Neural progenitor cell (in vitro differentiated cells): ENCODE measurements at regions not wholly inside any gene's neighbourhood (a gene's known extent, or its start where the extent isn't known, plus 50 kb on each side); places are given as distances from the start of the nearest gene placed in this dataset.

Source experiments
- DNase-seq: peaks from one replicate; pipeline ENCODE4 v3.0.0-alpha.2; 2016; ENCODE audit warnings: low spot score
- H2AFZ ChIP-seq: fragments of 200-600 bp; sonication (generic); replicated peaks from 2 replicates; pipeline ENCODE4 v1.6.1; 2016; ENCODE audit warnings: antibody characterized with exemption
- H3F3A ChIP-seq: fragments of 200-600 bp; sonication (generic); 2 replicates; pipeline ENCODE4 v1.6.1; 2016; ENCODE audit warnings: antibody characterized with exemption, low read depth
- H3K27ac ChIP-seq: fragments of 200-600 bp; sonication (generic); 2 replicates; pipeline ENCODE4 v1.5.1; 2016; ENCODE audit warnings: mild to moderate bottlenecking
- H3K27me3 ChIP-seq: fragments of 200-600 bp; sonication (generic); 2 replicates; pipeline ENCODE4 v1.6.1; 2016; ENCODE audit warnings: mild to moderate bottlenecking, moderate library complexity
- H3K36me3 ChIP-seq: fragments of 200-600 bp; sonication (generic); 2 replicates; pipeline ENCODE4 v1.5.1; 2016
- H3K4me1 ChIP-seq: fragments of 200-600 bp; sonication (generic); 2 replicates; pipeline ENCODE4 v1.6.1; 2016; ENCODE audit warnings: mixed run types
- H3K4me2 ChIP-seq: fragments of 200-600 bp; sonication (generic); 2 replicates; pipeline ENCODE4 v1.6.1; 2016
- H3K4me3 ChIP-seq: fragments of 200-600 bp; sonication (generic); 2 replicates; pipeline ENCODE4 v1.5.1; 2016
- H3K79me2 ChIP-seq: fragments of 200-600 bp; sonication (generic); 2 replicates; pipeline ENCODE4 v1.6.1; 2016; ENCODE audit warnings: low read depth
- H3K9ac ChIP-seq: fragments of 200-600 bp; sonication (generic); 2 replicates; pipeline ENCODE4 v1.6.1; 2016
- H3K9me3 ChIP-seq: fragments of 200-600 bp; sonication (generic); 2 replicates; pipeline ENCODE4 v1.5.1; 2016; ENCODE audit warnings: low read depth
- H4K20me1 ChIP-seq: fragments of 200-600 bp; sonication (generic); 2 replicates; pipeline ENCODE4 v1.6.1; 2016; ENCODE audit warnings: low read depth
- H3K27ac Mint-ChIP-seq: 3 replicates; pipeline ENCODE4 v1.8.0; 2021; ENCODE audit warnings: mixed read lengths
- H3K27me3 Mint-ChIP-seq: 2 replicates; pipeline ENCODE4 v1.8.0; 2022; ENCODE audit warnings: low read depth, mild to moderate bottlenecking, inconsistent platforms, moderate library complexity, mixed read lengths; ENCODE audit not compliant: insufficient read depth
- H3K36me3 Mint-ChIP-seq: 3 replicates; pipeline ENCODE4 v1.8.0; 2021; ENCODE audit warnings: mixed read lengths
- H3K4me1 Mint-ChIP-seq: 3 replicates; pipeline ENCODE4 v1.8.0; 2021; ENCODE audit warnings: mixed read lengths
- H3K4me3 Mint-ChIP-seq: 3 replicates; pipeline ENCODE4 v1.8.0; 2021; ENCODE audit warnings: mild to moderate bottlenecking, moderate library complexity, mixed read lengths
- H3K9me3 Mint-ChIP-seq: 3 replicates; pipeline ENCODE4 v1.8.0; 2020; ENCODE audit warnings: mixed read lengths
- EZH2 ChIP-seq: fragments of 200-600 bp; sonication (generic); IDR thresholded peaks from 2 replicates; pipeline ENCODE4 v1.6.1; 2017; ENCODE audit warnings: antibody characterized with exemption, mild to moderate bottlenecking, moderate library complexity
- EZH2phosphoT487 ChIP-seq: fragments of 200-600 bp; sonication (generic); IDR thresholded peaks from 2 replicates; pipeline ENCODE4 v1.6.1; 2017; ENCODE audit warnings: antibody characterized with exemption
- TF ChIP-seq, protein P1 (sequence below): fragments of 200-600 bp; sonication (generic); IDR thresholded peaks from 2 replicates; pipeline ENCODE4 v1.5.1; 2017; ENCODE audit warnings: antibody characterized with exemption, mild to moderate bottlenecking

DNA sequence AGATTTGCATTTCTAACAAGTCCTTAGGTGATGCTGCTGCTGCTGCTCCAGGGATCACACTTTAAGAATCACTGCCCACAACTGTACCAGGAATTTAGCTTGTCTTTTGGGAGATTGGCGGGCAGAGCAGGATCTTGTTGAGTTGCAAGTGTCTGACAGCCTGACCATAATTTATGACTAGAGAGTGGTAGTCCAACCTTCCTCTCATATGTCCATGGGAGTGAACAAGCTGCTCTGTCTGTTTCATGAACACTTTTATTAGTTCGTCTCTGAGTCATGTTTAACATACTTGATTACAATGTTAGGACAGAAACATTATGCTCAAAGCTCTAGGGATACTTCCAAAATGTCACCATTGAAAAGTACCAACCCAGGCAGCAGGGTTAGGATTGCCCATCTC is 169.6 kb downstream of the TGFB2 start:
- Histone ChIP-seq H3K79me2 (no peaks in the 10 kb centered on the region), H2AFZ (no peak overlapping the region), H3K4me3 (no peak overlapping the region), H3K4me1 (peaks cover 25% of the 10 kb centered on the region), H4K20me1 (no peaks in the 10 kb centered on the region), H3K9ac (no peak overlapping the region), H3K36me3 (no peaks in the 10 kb centered on the region), H3F3A (no peaks in the 10 kb centered on the region), H3K9me3 (no peaks in the 10 kb centered on the region), H3K27me3 (no peaks in the 10 kb centered on the region), H3K4me2 (no peak overlapping the region), H3K27ac (no peak overlapping the region)
- TF ChIP-seq, protein P1, sequence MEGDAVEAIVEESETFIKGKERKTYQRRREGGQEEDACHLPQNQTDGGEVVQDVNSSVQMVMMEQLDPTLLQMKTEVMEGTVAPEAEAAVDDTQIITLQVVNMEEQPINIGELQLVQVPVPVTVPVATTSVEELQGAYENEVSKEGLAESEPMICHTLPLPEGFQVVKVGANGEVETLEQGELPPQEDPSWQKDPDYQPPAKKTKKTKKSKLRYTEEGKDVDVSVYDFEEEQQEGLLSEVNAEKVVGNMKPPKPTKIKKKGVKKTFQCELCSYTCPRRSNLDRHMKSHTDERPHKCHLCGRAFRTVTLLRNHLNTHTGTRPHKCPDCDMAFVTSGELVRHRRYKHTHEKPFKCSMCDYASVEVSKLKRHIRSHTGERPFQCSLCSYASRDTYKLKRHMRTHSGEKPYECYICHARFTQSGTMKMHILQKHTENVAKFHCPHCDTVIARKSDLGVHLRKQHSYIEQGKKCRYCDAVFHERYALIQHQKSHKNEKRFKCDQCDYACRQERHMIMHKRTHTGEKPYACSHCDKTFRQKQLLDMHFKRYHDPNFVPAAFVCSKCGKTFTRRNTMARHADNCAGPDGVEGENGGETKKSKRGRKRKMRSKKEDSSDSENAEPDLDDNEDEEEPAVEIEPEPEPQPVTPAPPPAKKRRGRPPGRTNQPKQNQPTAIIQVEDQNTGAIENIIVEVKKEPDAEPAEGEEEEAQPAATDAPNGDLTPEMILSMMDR, result no peak
- no peak for TF ChIP-seq EZH2phosphoT487
- no peak for TF ChIP-seq EZH2
- Mint-ChIP-seq H3K4me3 (no peak overlapping the region), H3K27ac (no peak overlapping the region), H3K27me3 (no peaks in the 10 kb centered on the region), H3K36me3 (no peaks in the 10 kb centered on the region), H3K4me1 (no peaks in the 10 kb centered on the region), H3K9me3 (peaks cover 19% of the 10 kb centered on the region)
- DNase-seq, result no peak

DNA sequence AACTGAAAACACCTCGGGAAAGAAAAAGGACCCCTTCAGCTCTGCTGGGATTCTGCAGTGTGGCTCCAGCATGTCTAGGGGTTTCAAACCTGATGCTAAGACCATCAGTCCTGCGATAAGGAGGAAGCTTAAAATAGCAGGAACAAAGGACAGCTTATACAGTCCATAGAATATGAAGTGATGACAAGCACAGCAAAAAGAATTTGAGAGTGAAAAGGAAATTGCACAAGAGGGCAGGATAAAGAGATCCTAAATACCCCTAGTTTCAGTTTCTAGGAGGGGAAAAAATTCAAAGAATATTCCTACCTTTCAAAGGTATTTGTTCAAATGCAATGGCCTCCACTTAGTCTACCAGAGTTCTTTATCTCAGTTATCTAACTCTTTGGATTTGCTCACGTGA is 171.4 kb downstream of the TGFB2 start:
- H3K36me3 ChIP-seq, result no peaks in the 10 kb centered on the region
- no peak overlapping the region for H3K9ac ChIP-seq
- H3K27ac ChIP-seq, result no peak overlapping the region
- H3F3A ChIP-seq, result no peaks in the 10 kb centered on the region
- peaks cover 14% of the 10 kb centered on the region for H3K9me3 Mint-ChIP-seq
- peak overlapping the region; percentile 1 for H3K4me2 ChIP-seq
- no peak overlapping the region for H3K4me3 ChIP-seq
- H3K27me3 ChIP-seq, result no peaks in the 10 kb centered on the region
- H3K4me1 Mint-ChIP-seq, result no peaks in the 10 kb centered on the region
- H4K20me1 ChIP-seq, result no peaks in the 10 kb centered on the region
- H3K4me1 ChIP-seq, result peaks cover 25% of the 10 kb centered on the region
- no peaks in the 10 kb centered on the region for H3K9me3 ChIP-seq
- H3K27me3 Mint-ChIP-seq, result peaks cover 3% of the 10 kb centered on the region
- H2AFZ ChIP-seq, result peak overlapping the region; percentile 35
- TF ChIP-seq EZH2, result no peak
- no peak for TF ChIP-seq EZH2phosphoT487
- TF ChIP-seq, protein P1, result no peak
- DNase-seq, result no peak
- no peak overlapping the region for H3K27ac Mint-ChIP-seq
- no peaks in the 10 kb centered on the region for H3K36me3 Mint-ChIP-seq
- H3K79me2 ChIP-seq, result no peaks in the 10 kb centered on the region
- no peak overlapping the region for H3K4me3 Mint-ChIP-seq

DNA sequence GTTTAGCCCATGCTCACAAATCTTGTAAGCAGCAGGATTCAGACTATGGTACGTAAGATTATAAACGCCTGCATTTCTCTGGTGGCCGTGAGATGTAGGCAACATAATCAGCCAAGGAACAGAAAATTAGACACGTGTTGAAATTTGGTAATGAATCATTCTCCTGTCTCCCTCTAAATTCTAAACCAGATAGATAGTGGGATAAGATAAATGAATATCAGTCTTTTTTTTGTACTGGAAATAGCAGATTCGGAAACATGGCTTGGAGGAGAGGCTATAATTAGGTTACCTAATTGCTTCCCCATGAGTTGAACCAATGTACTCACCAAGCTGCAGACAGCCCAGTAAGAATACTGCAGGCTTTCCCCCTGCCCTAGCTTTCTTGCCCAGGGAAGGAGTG is 172.3 kb downstream of the TGFB2 start:
- no peak for DNase-seq
- TF ChIP-seq EZH2, result no peak
- TF ChIP-seq EZH2phosphoT487, result no peak
- TF ChIP-seq, protein P1, result no peak
- Histone ChIP-seq H3K27ac (no peak overlapping the region), H3K9ac (no peak overlapping the region), H4K20me1 (no peaks in the 10 kb centered on the region), H3K4me3 (no peak overlapping the region), H2AFZ (peak overlapping the region; percentile 35), H3K79me2 (no peaks in the 10 kb centered on the region), H3K27me3 (no peaks in the 10 kb centered on the region), H3K9me3 (no peaks in the 10 kb centered on the region), H3F3A (no peaks in the 10 kb centered on the region), H3K36me3 (no peaks in the 10 kb centered on the region), H3K4me2 (no peak overlapping the region), H3K4me1 (peaks cover 25% of the 10 kb centered on the region)
- Mint-ChIP-seq H3K27me3 (peaks cover 5% of the 10 kb centered on the region), H3K36me3 (no peaks in the 10 kb centered on the region), H3K27ac (no peak overlapping the region), H3K4me3 (no peak overlapping the region), H3K4me1 (no peaks in the 10 kb centered on the region), H3K9me3 (peaks cover 15% of the 10 kb centered on the region)
